Mesothelial cell of epicardium (in vitro differentiated cells): ENCODE measurements at regions not wholly inside any gene's neighbourhood (a gene's known extent, or its start where the extent isn't known, plus 50 kb on each side); places are given as distances from the start of the nearest gene placed in this dataset.
"Not testable (repeated sequence)": the region's sequence is repeated elsewhere in the genome, so short reads cannot be mapped to it uniquely, and the experiment has no call there.

Experiments
- DNase-seq, 2 experiments: peaks; one replicate each; pipeline ENCODE4 v3.0.0; 2021; ENCODE audit warnings: low spot score in 2 of 2; ENCODE audit not compliant: unreplicated experiment in 2 of 2
- H3K27ac Mint-ChIP-seq: 2 replicates; pipeline ENCODE4 v1.8.0; 2021; ENCODE audit warnings: mixed read lengths
- H3K27me3 Mint-ChIP-seq: 2 replicates; pipeline ENCODE4 v1.8.0; 2021; ENCODE audit warnings: low read depth, mixed read lengths
- H3K36me3 Mint-ChIP-seq: 2 replicates; pipeline ENCODE4 v1.8.0; 2021; ENCODE audit warnings: mixed read lengths
- H3K4me1 Mint-ChIP-seq: 2 replicates; pipeline ENCODE4 v1.8.0; 2021; ENCODE audit warnings: mixed read lengths
- H3K4me3 Mint-ChIP-seq: 2 replicates; pipeline ENCODE4 v1.8.0; 2021; ENCODE audit warnings: mild to moderate bottlenecking, moderate library complexity, mixed read lengths
- H3K9me3 Mint-ChIP-seq: 2 replicates; pipeline ENCODE4 v1.8.0; 2021; ENCODE audit warnings: mixed read lengths
- CTCF ChIP-seq: fragments of 200-600 bp; sonication (generic); IDR thresholded peaks from one replicate; pipeline ENCODE4 v1.5.0; 2021; ENCODE audit warnings: antibody characterized with exemption; ENCODE audit not compliant: unreplicated experiment

GRCh38 chr2:42995752-42996422 lies 203.5 kb upstream of the HAAO start:
- H3K27me3 Mint-ChIP-seq = no peaks in the 10 kb centered on the region
- no peaks in the 10 kb centered on the region for H3K36me3 Mint-ChIP-seq
- H3K9me3 Mint-ChIP-seq = peaks cover 7% of the 10 kb centered on the region
- no peaks in the 10 kb centered on the region for H3K4me1 Mint-ChIP-seq
- TF ChIP-seq CTCF = no peak
- no peak for DNase-seq
- no peak overlapping the region for H3K27ac Mint-ChIP-seq
- H3K4me3 Mint-ChIP-seq = no peak overlapping the region

- H3K27ac Mint-ChIP-seq, H3K36me3 Mint-ChIP-seq, H3K27me3 Mint-ChIP-seq, H3K4me1 Mint-ChIP-seq, H3K4me3 Mint-ChIP-seq, DNase-seq: not testable (repeated sequence)
- H3K9me3 Mint-ChIP-seq = peaks cover 12% of the 10 kb centered on the region
Observed at GRCh38 chr2:42989283-42990081, 197.1 kb upstream of the HAAO start.

GRCh38 chr2:42988055-42988454 lies 195.7 kb upstream of the HAAO start:
- not testable (repeated sequence) for H3K4me3 Mint-ChIP-seq, H3K27ac Mint-ChIP-seq, H3K27me3 Mint-ChIP-seq, H3K36me3 Mint-ChIP-seq, DNase-seq, H3K4me1 Mint-ChIP-seq
- peaks cover 12% of the 10 kb centered on the region for H3K9me3 Mint-ChIP-seq

- Mint-ChIP-seq H3K27ac (no peak overlapping the region), H3K4me3 (no peak overlapping the region), H3K27me3 (no peaks in the 10 kb centered on the region), H3K9me3 (peaks cover 12% of the 10 kb centered on the region), H3K4me1 (no peaks in the 10 kb centered on the region), H3K36me3 (peaks cover 2% of the 10 kb centered on the region)
- TF ChIP-seq CTCF = no peak
- DNase-seq = no peak
Observed at GRCh38 chr2:42987112-42987922, 194.9 kb upstream of the HAAO start.

GRCh38 chr2:42984617-42985016 lies 192.2 kb upstream of the HAAO start:
- Mint-ChIP-seq H3K36me3 (peaks cover 3% of the 10 kb centered on the region), H3K9me3 (peaks cover 12% of the 10 kb centered on the region), H3K27ac (no peak overlapping the region), H3K27me3 (no peaks in the 10 kb centered on the region), H3K4me1 (peaks cover 6% of the 10 kb centered on the region), H3K4me3 (no peak overlapping the region)
- DNase-seq = no peak
- no peak for TF ChIP-seq CTCF

- peaks cover 3% of the 10 kb centered on the region for H3K36me3 Mint-ChIP-seq
Observed at GRCh38 chr2:42984081-42984480, 191.7 kb upstream of the HAAO start.

More at GRCh38 chr2:42984081-42984480, 191.7 kb upstream of the HAAO start:
- no peak for DNase-seq
- H3K27me3 Mint-ChIP-seq = no peaks in the 10 kb centered on the region
- H3K4me3 Mint-ChIP-seq = no peak overlapping the region
- peaks cover 11% of the 10 kb centered on the region for H3K4me1 Mint-ChIP-seq
- TF ChIP-seq CTCF = no peak
- peaks cover 12% of the 10 kb centered on the region for H3K9me3 Mint-ChIP-seq
- H3K27ac Mint-ChIP-seq = no peak overlapping the region
